ENCODE measurements at regions not wholly inside any gene's neighbourhood (a gene's known extent, or its start where the extent isn't known, plus 50 kb on each side); places are given as distances from the start of the nearest gene placed in this dataset.

DNA sequence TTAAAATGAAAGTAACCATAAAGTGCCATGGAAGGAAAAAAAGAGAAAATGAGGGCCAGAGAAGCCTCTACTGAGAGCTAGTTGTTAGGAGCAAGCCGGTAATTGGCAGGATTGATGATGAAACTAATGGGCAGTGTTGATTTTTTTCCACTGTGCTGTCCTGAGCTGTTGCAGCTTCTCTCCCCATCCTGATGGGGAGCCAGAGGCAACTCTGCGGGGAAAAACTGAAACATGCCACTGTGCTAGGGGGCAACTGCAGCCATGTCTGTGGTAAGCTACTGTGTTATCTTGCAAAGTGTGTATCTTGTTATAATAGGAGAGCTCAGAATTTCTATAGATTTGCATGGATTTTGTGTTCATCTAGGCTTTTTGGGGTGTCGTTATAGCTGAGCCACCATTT lies 487.9 kb downstream of the STK39 start:
- no peaks in the 10 kb centered on the region for H3K27me3 ChIP-seq (replicated peaks in 1 of 4; ENCODE audit: control extremely low read depth in 1 of 4, control insufficient read depth in 3 of 4, insufficient read depth in 4 of 4, low read length in 3 of 4)
- H3K9me3 Mint-ChIP-seq (ENCODE audit: insufficient read depth) = no peaks in the 10 kb centered on the region
- no peak overlapping the region for H3K27ac ChIP-seq (ENCODE audit: low read length in 2 of 2)
- H3K4me1 ChIP-seq (ENCODE audit: control insufficient read depth in 2 of 2, insufficient read depth in 2 of 2, low read length in 2 of 2) = no peaks in the 10 kb centered on the region
- no peaks in the 10 kb centered on the region for H3K36me3 ChIP-seq (replicated peaks in 1 of 2; ENCODE audit: control extremely low read depth in 1 of 2, control insufficient read depth in 1 of 2, extremely low read depth in 1 of 2, insufficient read depth in 2 of 2, low read length in 1 of 2)
- no peaks in the 10 kb centered on the region for H3K9me3 ChIP-seq (ENCODE audit: control extremely low read depth in 1 of 3, control insufficient read depth in 2 of 3, insufficient read depth in 1 of 3, low read length in 2 of 3)
- intact Hi-C loops (cut with micrococcal nuclease) = no loop called here
- WGBS (ENCODE audit: insufficient coverage) = 100% methylated on average over 2 of the region's 3 CpGs
- H3K4me3 ChIP-seq (ENCODE audit: control extremely low read depth in 1 of 5, extremely low read depth in 1 of 5, insufficient read depth in 1 of 5, low read depth in 2 of 5, low read length in 4 of 5) = no peak overlapping the region
- H3K27me3 Mint-ChIP-seq = no peaks in the 10 kb centered on the region
- H3K4me3 Mint-ChIP-seq = no peak overlapping the region
- POLR2A ChIA-PET = no interaction called here
- H3K9ac ChIP-seq (ENCODE audit: low read length) = no peak overlapping the region
- CTCF ChIA-PET = no interaction called here
- ATAC-seq (ENCODE audit: low read depth) = no peak
- TF ChIP-seq, protein P1, sequence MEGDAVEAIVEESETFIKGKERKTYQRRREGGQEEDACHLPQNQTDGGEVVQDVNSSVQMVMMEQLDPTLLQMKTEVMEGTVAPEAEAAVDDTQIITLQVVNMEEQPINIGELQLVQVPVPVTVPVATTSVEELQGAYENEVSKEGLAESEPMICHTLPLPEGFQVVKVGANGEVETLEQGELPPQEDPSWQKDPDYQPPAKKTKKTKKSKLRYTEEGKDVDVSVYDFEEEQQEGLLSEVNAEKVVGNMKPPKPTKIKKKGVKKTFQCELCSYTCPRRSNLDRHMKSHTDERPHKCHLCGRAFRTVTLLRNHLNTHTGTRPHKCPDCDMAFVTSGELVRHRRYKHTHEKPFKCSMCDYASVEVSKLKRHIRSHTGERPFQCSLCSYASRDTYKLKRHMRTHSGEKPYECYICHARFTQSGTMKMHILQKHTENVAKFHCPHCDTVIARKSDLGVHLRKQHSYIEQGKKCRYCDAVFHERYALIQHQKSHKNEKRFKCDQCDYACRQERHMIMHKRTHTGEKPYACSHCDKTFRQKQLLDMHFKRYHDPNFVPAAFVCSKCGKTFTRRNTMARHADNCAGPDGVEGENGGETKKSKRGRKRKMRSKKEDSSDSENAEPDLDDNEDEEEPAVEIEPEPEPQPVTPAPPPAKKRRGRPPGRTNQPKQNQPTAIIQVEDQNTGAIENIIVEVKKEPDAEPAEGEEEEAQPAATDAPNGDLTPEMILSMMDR (IDR thresholded peaks at IDR 0.05) = no peak
- TF ChIP-seq EZH2 (IDR thresholded peaks at IDR 0.05; ENCODE audit: borderline replicate concordance, insufficient read depth, low read depth, low read length, poor library complexity, severe bottlenecking) = no peak
- no peaks in the 10 kb centered on the region for H3K4me1 Mint-ChIP-seq
- H3K79me2 ChIP-seq (ENCODE audit: control insufficient read depth, insufficient read depth, low read length) = no peaks in the 10 kb centered on the region
- H3K4me2 ChIP-seq (replicated peaks; ENCODE audit: low read depth, low read length, poor library complexity, severe bottlenecking) = no peak overlapping the region
- H4K20me1 ChIP-seq (ENCODE audit: control insufficient read depth, insufficient read depth, low read length, poor library complexity, severe bottlenecking) = no peaks in the 10 kb centered on the region
- H3K27ac Mint-ChIP-seq = no peak overlapping the region
- H2AFZ ChIP-seq (ENCODE audit: insufficient read depth, low read depth, low read length, poor library complexity, severe bottlenecking) = no peak overlapping the region
- no peak for DNase-seq

DNA sequence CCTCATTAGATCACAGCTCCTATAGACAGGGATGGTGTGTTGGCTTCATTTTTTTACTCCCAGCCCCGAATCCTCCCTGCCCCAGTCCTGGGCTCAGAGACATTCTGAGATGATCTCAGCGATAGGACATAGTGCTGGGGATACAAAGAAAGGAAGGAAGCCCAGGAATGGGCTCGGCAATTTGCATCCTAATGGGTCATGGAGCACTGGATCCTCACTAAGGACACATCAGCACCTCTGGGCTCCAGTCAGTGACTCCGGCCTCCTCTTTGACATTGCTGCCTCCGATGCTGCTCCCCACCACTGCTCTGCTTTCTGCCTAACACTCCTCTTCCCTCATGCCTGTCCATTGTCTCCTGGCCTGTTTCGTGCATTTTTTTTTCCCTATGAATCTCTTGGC lies 489.1 kb downstream of the STK39 start:
- Mint-ChIP-seq H3K27ac (no peak overlapping the region), H3K27me3 (peaks cover 3% of the 10 kb centered on the region), H3K9me3 (ENCODE audit: insufficient read depth) (no peaks in the 10 kb centered on the region), H3K4me1 (no peaks in the 10 kb centered on the region), H3K4me3 (no peak overlapping the region)
- ATAC-seq (ENCODE audit: low read depth) (no peak), DNase-seq (no peak)
- no peaks in the 10 kb centered on the region for H3K4me1 ChIP-seq (ENCODE audit: control insufficient read depth in 2 of 2, insufficient read depth in 2 of 2, low read length in 2 of 2)
- WGBS (ENCODE audit: insufficient coverage) = 100% methylated on average over 4 of the region's 6 CpGs
- no peaks in the 10 kb centered on the region for H3K27me3 ChIP-seq (replicated peaks in 1 of 4; ENCODE audit: control extremely low read depth in 1 of 4, control insufficient read depth in 3 of 4, insufficient read depth in 4 of 4, low read length in 3 of 4)
- no peak overlapping the region for H3K9ac ChIP-seq (ENCODE audit: low read length)
- TF ChIP-seq, protein P1 (IDR thresholded peaks at IDR 0.05) = no peak
- TF ChIP-seq EZH2 (IDR thresholded peaks at IDR 0.05; ENCODE audit: borderline replicate concordance, insufficient read depth, low read depth, low read length, poor library complexity, severe bottlenecking) = no peak
- H3K9me3 ChIP-seq (ENCODE audit: control extremely low read depth in 1 of 3, control insufficient read depth in 2 of 3, insufficient read depth in 1 of 3, low read length in 2 of 3) = no peaks in the 10 kb centered on the region
- H2AFZ ChIP-seq (ENCODE audit: insufficient read depth, low read depth, low read length, poor library complexity, severe bottlenecking) = no peak overlapping the region
- no peak overlapping the region for H3K4me3 ChIP-seq (ENCODE audit: control extremely low read depth in 1 of 5, extremely low read depth in 1 of 5, insufficient read depth in 1 of 5, low read depth in 2 of 5, low read length in 4 of 5)
- CTCF ChIA-PET = no interaction called here
- H4K20me1 ChIP-seq (ENCODE audit: control insufficient read depth, insufficient read depth, low read length, poor library complexity, severe bottlenecking) = no peaks in the 10 kb centered on the region
- intact Hi-C loops (cut with micrococcal nuclease) = no loop called here
- no peaks in the 10 kb centered on the region for H3K36me3 ChIP-seq (replicated peaks in 1 of 2; ENCODE audit: control extremely low read depth in 1 of 2, control insufficient read depth in 1 of 2, extremely low read depth in 1 of 2, insufficient read depth in 2 of 2, low read length in 1 of 2)
- H3K27ac ChIP-seq (ENCODE audit: low read length in 2 of 2) = no peak overlapping the region
- no peaks in the 10 kb centered on the region for H3K79me2 ChIP-seq (ENCODE audit: control insufficient read depth, insufficient read depth, low read length)
- H3K4me2 ChIP-seq (replicated peaks; ENCODE audit: low read depth, low read length, poor library complexity, severe bottlenecking) = no peak overlapping the region
- POLR2A ChIA-PET = no interaction called here
